Endothelial cell of umbilical vein (primary cell): ENCODE measurements at regions not wholly inside any gene's neighbourhood (a gene's known extent, or its start where the extent isn't known, plus 50 kb on each side); places are given as distances from the start of the nearest gene placed in this dataset.

Experiments used
- BruUV-seq: library from RNA; stranded (reverse); fragments of 400-500 nt; replicated peaks from 2 replicates; lab custom pipeline; 2021; lab: Mats Ljungman, UMichigan
- CTCF ChIA-PET: fragments of 300-600, 350-600 bp; sonication (Branson Sonifier 250); formaldehyde crosslinking; loops from one replicate; lab custom pipeline; 2021; ENCODE audit warnings: antibody characterized with exemption, inconsistent platforms; lab: Charles Lee
- POLR2A ChIA-PET: fragments of 300-600, 350-600 bp; sonication (Branson Sonifier 250); formaldehyde crosslinking; loops from one replicate; lab custom pipeline; 2021; ENCODE audit warnings: antibody characterized with exemption, inconsistent platforms; lab: Charles Lee
- DNase-seq: peaks from one replicate; pipeline ENCODE4 v3.0.0-alpha.2; 2011; ENCODE audit warnings: low read depth, low spot score
- FAIRE-seq: peaks from 2 replicates; lab custom pipeline; 2011; peaks lifted over from hg19 to GRCh38; lab: Jason Lieb, UNC
- H2AFZ ChIP-seq: 2 replicates; pipeline ENCODE4 v1.6.0; 2012; ENCODE audit warnings: low read depth, low read length, control low read depth, inconsistent platforms
- H3K27ac ChIP-seq: 2 replicates; pipeline ENCODE4 v1.5.1; 2011; ENCODE audit warnings: low read depth, mild to moderate bottlenecking, control low read depth, low read length, moderate library complexity; ENCODE audit not compliant: insufficient read depth
- H3K27me3 ChIP-seq, 2 experiments: 2 replicates each; pipeline versions ENCODE4 v1.6.0 to v1.6.1; 2011; ENCODE audit warnings: low read length in 2 of 2, mixed read lengths in 1 of 2; ENCODE audit not compliant: control insufficient read depth in 2 of 2, insufficient read depth in 2 of 2
- H3K36me3 ChIP-seq, 2 experiments: 2 replicates in 1 of 2; 3 replicates in 1 of 2; pipeline ENCODE4 v1.5.1; 2011; ENCODE audit warnings: low read length in 2 of 2, mild to moderate bottlenecking in 1 of 2, moderate library complexity in 1 of 2; ENCODE audit not compliant: control insufficient read depth in 2 of 2, insufficient read depth in 2 of 2; ENCODE audit errors: extremely low read depth in 1 of 2
- H3K4me1 ChIP-seq: 3 replicates; pipeline ENCODE4 v1.5.1; 2011; ENCODE audit warnings: mild to moderate bottlenecking, low read length; ENCODE audit not compliant: control insufficient read depth, insufficient read depth; ENCODE audit errors: extremely low read depth
- H3K4me2 ChIP-seq: 2 replicates; pipeline ENCODE4 v1.6.1; 2011; ENCODE audit warnings: low read length, control low read depth, mixed read lengths; ENCODE audit not compliant: insufficient read depth
- H3K4me3 ChIP-seq, 3 experiments: fragments of 200-600 bp in 1 of 3; sonication (generic), shearing (Covaris generic) in 1 of 3; replicated peaks in 1 of 3; 2 replicates each; pipeline ENCODE4 v1.5.1; 2011 to 2016; ENCODE audit warnings: control low read depth in 3 of 3, low read length in 3 of 3, mild to moderate bottlenecking in 2 of 3, inconsistent platforms in 1 of 3, low read depth in 1 of 3, moderate library complexity in 1 of 3; ENCODE audit not compliant: insufficient read depth in 1 of 3
- H3K79me2 ChIP-seq: 2 replicates; pipeline ENCODE4 v1.6.0; 2012; ENCODE audit warnings: low read length, inconsistent platforms; ENCODE audit not compliant: control insufficient read depth, insufficient read depth
- H3K9ac ChIP-seq: replicated peaks from 2 replicates; pipeline ENCODE3; 2011; ENCODE audit warnings: low read length, control low read depth; ENCODE audit not compliant: insufficient read depth; ENCODE audit errors: extremely low read depth
- H3K9me1 ChIP-seq: replicated peaks from 3 replicates; pipeline ENCODE4 v1.6.0; 2011; ENCODE audit warnings: mild to moderate bottlenecking, low read length; ENCODE audit not compliant: control insufficient read depth, insufficient read depth; ENCODE audit errors: extremely low read depth
- H3K9me3 ChIP-seq: replicated peaks from 2 replicates; pipeline ENCODE4 v1.5.1; 2012; ENCODE audit warnings: low read length, inconsistent platforms; ENCODE audit not compliant: control insufficient read depth, insufficient read depth
- H4K20me1 ChIP-seq: replicated peaks from 2 replicates; pipeline ENCODE3; 2011; ENCODE audit warnings: mild to moderate bottlenecking, low read length; ENCODE audit not compliant: control insufficient read depth, insufficient read depth; ENCODE audit errors: extremely low read depth
- CTCF ChIP-seq, 2 donors: IDR thresholded peaks; 1 replicate in 1 of 2; 2 replicates in 1 of 2; pipeline ENCODE4 v1.5.1; 2011; ENCODE audit warnings: low read length in 2 of 2, mild to moderate bottlenecking in 2 of 2, moderate library complexity in 2 of 2, control low read depth in 1 of 2, inconsistent platforms in 1 of 2, low read depth in 1 of 2; ENCODE audit not compliant: insufficient read depth in 1 of 2; ENCODE audit errors: extremely low read depth in 1 of 2
- EZH2 ChIP-seq: IDR thresholded peaks from 2 replicates; pipeline ENCODE4 v1.6.1; 2012; ENCODE audit warnings: borderline replicate concordance, low read depth, mild to moderate bottlenecking, moderate library complexity, low read length, inconsistent platforms; ENCODE audit not compliant: severe bottlenecking
- FOS ChIP-seq: IDR thresholded peaks from 2 replicates; pipeline ENCODE4 v1.6.1; 2011; ENCODE audit warnings: mild to moderate bottlenecking, low read length, moderate library complexity, borderline replicate concordance; ENCODE audit not compliant: insufficient read depth
- GATA2 ChIP-seq: IDR thresholded peaks from 2 replicates; pipeline ENCODE4 v1.7.0; 2011; ENCODE audit warnings: low read depth, mild to moderate bottlenecking, moderate library complexity, mixed read lengths, low read length; ENCODE audit not compliant: insufficient read length, insufficient read depth
- JUN ChIP-seq: IDR thresholded peaks from 2 replicates; pipeline ENCODE4 v1.6.1; 2011; ENCODE audit warnings: borderline replicate concordance, low read depth; ENCODE audit not compliant: insufficient read length, insufficient read depth
- MAX ChIP-seq: IDR thresholded peaks from 2 replicates; pipeline ENCODE4 v1.6.1; 2011; ENCODE audit not compliant: insufficient read depth, insufficient read length
- MYC ChIP-seq: IDR thresholded peaks from one replicate; pipeline ENCODE4 v1.6.1; 2011; ENCODE audit warnings: mild to moderate bottlenecking, low read depth, low read length
- POLR2A ChIP-seq: IDR thresholded peaks from 2 replicates; pipeline ENCODE4 v1.6.1; 2012; ENCODE audit warnings: low read depth, mild to moderate bottlenecking, control low read depth, low read length
- POLR2AphosphoS5 ChIP-seq: IDR thresholded peaks from 2 replicates; pipeline ENCODE4 v1.6.1; 2012; ENCODE audit warnings: low read depth, mild to moderate bottlenecking, control low read depth, low read length, moderate library complexity; ENCODE audit not compliant: insufficient read depth
- dilution Hi-C: fragments of 300-500 bp; cut with MboI; formaldehyde crosslinking; loops from one replicate; pipeline ENCODE4 v1.15.0; 2019; ENCODE audit warnings: low sequenced_read_pairs; ENCODE audit not compliant: extremely low pct_ligation_motif_present
- intact Hi-C: fragments of 100-400 bp; cut with micrococcal nuclease; formaldehyde crosslinking; loops from one replicate; pipeline ENCODE4 v1.10.0; 2022

GRCh38 chr6:149137594-149137993 is 179.9 kb upstream of the TAB2 start:
- CTCF ChIA-PET = no interaction called here
- POLR2A ChIA-PET = no interaction called here

More at GRCh38 chr6:149137594-149137993, 179.9 kb upstream of the TAB2 start:
- H3K9me1 ChIP-seq = no peaks in the 10 kb centered on the region
- H3K9ac ChIP-seq = no peak overlapping the region
- H3K27ac ChIP-seq = no peak overlapping the region
- H4K20me1 ChIP-seq = no peaks in the 10 kb centered on the region
- no peak overlapping the region for H3K4me3 ChIP-seq
- no peak for DNase-seq
- no peak for TF ChIP-seq GATA2
- no peak for TF ChIP-seq JUN
- no peak for TF ChIP-seq POLR2A
- no peak for TF ChIP-seq MAX
- TF ChIP-seq FOS = no peak
- TF ChIP-seq MYC = no peak
- no peak for TF ChIP-seq POLR2AphosphoS5
- no peak for TF ChIP-seq EZH2
- TF ChIP-seq CTCF (IDR thresholded peaks at IDR 0.05; ENCODE audit: extremely low read depth in 1 of 2, insufficient read depth in 1 of 2, low read depth in 1 of 2, low read length in 2 of 2) = no peak
- FAIRE-seq = no peak
- no TSS peak for BruUV-seq
- H3K79me2 ChIP-seq = no peaks in the 10 kb centered on the region
- H3K4me1 ChIP-seq = no peaks in the 10 kb centered on the region
- intact Hi-C loops = no loop called here
- dilution Hi-C loops = no loop called here
- peaks cover 0 to 7% of the 10 kb centered on the region in 2 experiments for H3K27me3 ChIP-seq
- H3K4me2 ChIP-seq = no peak overlapping the region
- no peaks in the 10 kb centered on the region for H3K9me3 ChIP-seq
- H3K36me3 ChIP-seq = no peaks in the 10 kb centered on the region
- H2AFZ ChIP-seq = no peak overlapping the region
